B cell (primary cell): ENCODE measurements at regions not wholly inside any gene's neighbourhood (a gene's known extent, or its start where the extent isn't known, plus 50 kb on each side); places are given as distances from the start of the nearest gene placed in this dataset.

Source experiments
- ATAC-seq: fragments of 200-7000 bp; cut with Tn5 transposase; one replicate; pipeline ENCODE4 v1.10.0; 2021; ENCODE audit warnings: low read depth, mild to moderate bottlenecking, moderate number of reproducible peaks, moderate library complexity
- CTCF ChIA-PET: fragments of 350-600 bp; sonication (Branson Sonifier 250); formaldehyde crosslinking; loops from one replicate; lab custom pipeline; 2021; ENCODE audit warnings: antibody characterized with exemption, inconsistent platforms; lab: Charles Lee
- POLR2A ChIA-PET: fragments of 350-600 bp; sonication (Branson Sonifier 250); formaldehyde crosslinking; loops from one replicate; lab custom pipeline; 2021; ENCODE audit warnings: antibody characterized with exemption; lab: Charles Lee
- DNase-seq: peaks from one replicate; pipeline ENCODE4 v3.0.0; 2013
- H2AFZ ChIP-seq: 2 replicates; pipeline ENCODE4 v1.6.1; 2012; ENCODE audit warnings: mild to moderate bottlenecking, low read depth, low read length; ENCODE audit not compliant: insufficient read depth, poor library complexity, severe bottlenecking
- H3K27ac ChIP-seq, 2 donors: 1 replicate in 1 of 2; 2 replicates in 1 of 2; pipeline ENCODE4 v1.5.1; 2012 to 2013; ENCODE audit warnings: low read length in 2 of 2, mild to moderate bottlenecking in 2 of 2, moderate library complexity in 1 of 2
- H3K27me3 ChIP-seq, 4 experiments: fragments of 200-600 bp in 1 of 4; sonication (generic) in 1 of 4; replicated peaks in 1 of 4; 1 replicate in 2 of 4; 2 replicates in 2 of 4; pipeline versions ENCODE4 v1.6.1 to v1.7.0; 2013 to 2016; ENCODE audit warnings: low read length in 3 of 4, mild to moderate bottlenecking in 2 of 4, mixed read lengths in 1 of 4, moderate library complexity in 1 of 4; ENCODE audit not compliant: insufficient read depth in 4 of 4, control insufficient read depth in 3 of 4; ENCODE audit errors: control extremely low read depth in 1 of 4
- H3K36me3 ChIP-seq, 2 experiments: replicated peaks in 1 of 2; 1 replicate in 1 of 2; 2 replicates in 1 of 2; pipeline versions ENCODE4 v1.6.1 to v1.7.1; 2013; ENCODE audit warnings: low read length in 1 of 2; ENCODE audit not compliant: insufficient read depth in 2 of 2, control insufficient read depth in 1 of 2; ENCODE audit errors: control extremely low read depth in 1 of 2, extremely low read depth in 1 of 2
- H3K4me1 ChIP-seq, 2 donors: fragments of 200-600 bp in 1 of 2; sonication (generic) in 1 of 2; 1 replicate in 1 of 2; 2 replicates in 1 of 2; pipeline versions ENCODE4 v1.5.1 to v1.6.1; 2013 to 2017; ENCODE audit warnings: low read length in 2 of 2; ENCODE audit not compliant: control insufficient read depth in 2 of 2, insufficient read depth in 2 of 2
- H3K4me2 ChIP-seq: replicated peaks from 2 replicates; pipeline ENCODE3; 2012; ENCODE audit warnings: mild to moderate bottlenecking, low read depth, low read length; ENCODE audit not compliant: poor library complexity, severe bottlenecking
- H3K4me3 ChIP-seq, 5 experiments: fragments of 200-600 bp in 1 of 5; sonication (generic) in 1 of 5; 1 replicate in 3 of 5; 2 replicates in 2 of 5; pipeline versions ENCODE4 v1.5.1 to v1.7.0; 2011 to 2016; ENCODE audit warnings: low read length in 4 of 5, mild to moderate bottlenecking in 4 of 5, low read depth in 2 of 5, control low read depth in 1 of 5, moderate library complexity in 1 of 5; ENCODE audit not compliant: insufficient read depth in 1 of 5; ENCODE audit errors: control extremely low read depth in 1 of 5, extremely low read depth in 1 of 5
- H3K79me2 ChIP-seq: fragments of 200-600 bp; sonication (generic); one replicate; pipeline ENCODE4 v1.6.0; 2016; ENCODE audit warnings: low read length; ENCODE audit not compliant: control insufficient read depth, insufficient read depth
- H3K9ac ChIP-seq: fragments of 200-600 bp; sonication (generic); 2 replicates; pipeline ENCODE4 v1.6.1; 2017; ENCODE audit warnings: mild to moderate bottlenecking, low read length, moderate library complexity
- H3K9me3 ChIP-seq, 3 donors: one replicate each; pipeline versions ENCODE4 v1.6.1 to v1.7.1; 2013; ENCODE audit warnings: low read length in 2 of 3; ENCODE audit not compliant: control insufficient read depth in 2 of 3, insufficient read depth in 1 of 3; ENCODE audit errors: control extremely low read depth in 1 of 3
- H4K20me1 ChIP-seq: 2 replicates; pipeline ENCODE4 v1.6.0; 2012; ENCODE audit warnings: mild to moderate bottlenecking, low read length; ENCODE audit not compliant: insufficient read depth, control insufficient read depth, poor library complexity, severe bottlenecking
- H3K27ac Mint-ChIP-seq: one replicate; pipeline ENCODE4 v1.8.0; 2021; ENCODE audit warnings: mixed read lengths
- H3K27me3 Mint-ChIP-seq: one replicate; pipeline ENCODE4 v1.8.0; 2021; ENCODE audit warnings: mixed read lengths
- H3K4me1 Mint-ChIP-seq: one replicate; pipeline ENCODE4 v1.8.0; 2021; ENCODE audit warnings: mixed read lengths
- H3K4me3 Mint-ChIP-seq: one replicate; pipeline ENCODE4 v1.8.0; 2021; ENCODE audit warnings: mixed read lengths
- H3K9me3 Mint-ChIP-seq: one replicate; pipeline ENCODE4 v1.8.0; 2022; ENCODE audit warnings: mixed read lengths; ENCODE audit not compliant: insufficient read depth
- EZH2 ChIP-seq: IDR thresholded peaks from 2 replicates; pipeline ENCODE4 v1.6.1; 2012; ENCODE audit warnings: borderline replicate concordance, low read depth, mild to moderate bottlenecking, moderate library complexity, low read length; ENCODE audit not compliant: insufficient read depth, poor library complexity, severe bottlenecking
- WGBS: methylation state at CpG from one replicate; pipeline ENCODE4 v1.1.5; 2013; ENCODE audit warnings: missing lambda C conversion rate; ENCODE audit not compliant: insufficient coverage; 5-methylcytosine and 5-hydroxymethylcytosine counted together
- intact Hi-C: fragments of 100-400 bp; cut with micrococcal nuclease; formaldehyde crosslinking; loops from one replicate; pipeline ENCODE4 v1.10.0; 2022
- TF ChIP-seq, protein P1 (sequence below): fragments of 200-600 bp; IDR thresholded peaks from one replicate; pipeline ENCODE4 v1.8.0; 2022; ENCODE audit warnings: antibody characterized with exemption, mild to moderate bottlenecking

DNA sequence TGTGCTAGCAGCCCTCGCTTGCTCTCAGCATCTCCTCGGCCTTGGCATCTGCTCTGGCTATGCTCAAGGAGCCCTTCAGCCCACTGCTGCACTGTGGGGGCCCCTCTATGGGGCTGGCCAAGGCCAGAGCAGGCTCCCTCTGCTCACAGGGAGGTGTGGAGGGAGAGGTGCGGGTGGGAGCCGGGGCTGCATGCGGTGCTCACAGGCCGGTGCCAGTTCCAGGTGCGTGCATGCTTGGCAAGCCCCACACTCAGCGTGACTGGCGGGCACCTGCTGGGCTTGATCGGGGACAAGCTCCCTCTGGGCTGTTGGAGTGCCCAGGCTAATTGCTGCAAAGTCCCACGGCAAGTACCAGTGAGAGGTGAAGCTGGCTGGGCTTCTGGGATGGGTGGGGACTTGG lies 170.5 kb downstream of the TRIM36 start:
- Mint-ChIP-seq H3K4me3 (no peak overlapping the region), H3K9me3 (no peaks in the 10 kb centered on the region), H3K27ac (no peak overlapping the region), H3K4me1 (no peaks in the 10 kb centered on the region), H3K27me3 (no peaks in the 10 kb centered on the region)
- no peaks in the 10 kb centered on the region for H3K4me1 ChIP-seq
- peaks cover 0 to 4% (median 0%) of the 10 kb centered on the region in 3 donors for H3K9me3 ChIP-seq
- H3K4me3 ChIP-seq = no peak overlapping the region
- H3K27ac ChIP-seq = no peak overlapping the region
- no peaks in the 10 kb centered on the region for H3K36me3 ChIP-seq
- no peaks in the 10 kb centered on the region for H4K20me1 ChIP-seq
- TF ChIP-seq, protein P1, sequence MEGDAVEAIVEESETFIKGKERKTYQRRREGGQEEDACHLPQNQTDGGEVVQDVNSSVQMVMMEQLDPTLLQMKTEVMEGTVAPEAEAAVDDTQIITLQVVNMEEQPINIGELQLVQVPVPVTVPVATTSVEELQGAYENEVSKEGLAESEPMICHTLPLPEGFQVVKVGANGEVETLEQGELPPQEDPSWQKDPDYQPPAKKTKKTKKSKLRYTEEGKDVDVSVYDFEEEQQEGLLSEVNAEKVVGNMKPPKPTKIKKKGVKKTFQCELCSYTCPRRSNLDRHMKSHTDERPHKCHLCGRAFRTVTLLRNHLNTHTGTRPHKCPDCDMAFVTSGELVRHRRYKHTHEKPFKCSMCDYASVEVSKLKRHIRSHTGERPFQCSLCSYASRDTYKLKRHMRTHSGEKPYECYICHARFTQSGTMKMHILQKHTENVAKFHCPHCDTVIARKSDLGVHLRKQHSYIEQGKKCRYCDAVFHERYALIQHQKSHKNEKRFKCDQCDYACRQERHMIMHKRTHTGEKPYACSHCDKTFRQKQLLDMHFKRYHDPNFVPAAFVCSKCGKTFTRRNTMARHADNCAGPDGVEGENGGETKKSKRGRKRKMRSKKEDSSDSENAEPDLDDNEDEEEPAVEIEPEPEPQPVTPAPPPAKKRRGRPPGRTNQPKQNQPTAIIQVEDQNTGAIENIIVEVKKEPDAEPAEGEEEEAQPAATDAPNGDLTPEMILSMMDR = no peak
- TF ChIP-seq EZH2 = no peak
- POLR2A ChIA-PET = no interaction called here
- ATAC-seq = no peak
- CTCF ChIA-PET = no interaction called here
- DNase-seq = no peak
- no peaks in the 10 kb centered on the region for H3K27me3 ChIP-seq
- H3K79me2 ChIP-seq = no peaks in the 10 kb centered on the region
- H3K9ac ChIP-seq = no peak overlapping the region
- no peak overlapping the region for H3K4me2 ChIP-seq
- H2AFZ ChIP-seq = no peak overlapping the region
- intact Hi-C loops = no loop called here
- 97% methylated on average over 9 of the region's 11 CpGs for WGBS

DNA sequence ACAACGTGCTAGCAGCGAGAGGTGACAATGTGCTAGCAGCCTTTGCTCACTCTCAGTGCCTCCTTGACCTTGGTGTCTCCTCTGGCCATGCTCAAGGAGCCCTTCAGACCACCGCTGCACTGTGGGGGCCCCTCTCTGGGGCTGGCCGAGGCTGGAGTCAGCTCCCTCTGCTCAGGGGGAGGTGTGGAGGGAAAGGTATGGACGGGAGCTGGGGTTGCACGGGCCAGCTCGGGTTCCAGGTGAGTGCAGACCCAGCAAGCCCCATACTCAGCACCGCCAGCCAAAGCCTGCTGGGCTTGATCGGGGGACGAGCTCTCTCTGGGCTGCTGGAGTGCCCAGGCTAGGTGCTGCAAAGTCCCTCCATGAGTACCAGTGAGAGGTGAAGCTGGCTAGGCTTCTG lies 180.2 kb downstream of the TRIM36 start:
- Histone ChIP-seq H3K27me3 (no peaks in the 10 kb centered on the region), H3K79me2 (no peaks in the 10 kb centered on the region), H3K9ac (no peak overlapping the region), H3K36me3 (no peaks in the 10 kb centered on the region), H3K4me3 (no peak overlapping the region), H4K20me1 (no peaks in the 10 kb centered on the region), H3K4me1 (no peaks in the 10 kb centered on the region), H3K4me2 (no peak overlapping the region), H2AFZ (no peak overlapping the region), H3K9me3 (peaks cover 0 to 5% (median 0%) of the 10 kb centered on the region in 3 donors), H3K27ac (no peak overlapping the region)
- ATAC-seq (no peak), DNase-seq (no peak)
- WGBS = 77% methylated on average over 5 of the region's 10 CpGs
- POLR2A ChIA-PET = no interaction called here
- Mint-ChIP-seq H3K27me3 (no peaks in the 10 kb centered on the region), H3K9me3 (no peaks in the 10 kb centered on the region), H3K4me1 (no peaks in the 10 kb centered on the region), H3K27ac (no peak overlapping the region), H3K4me3 (no peak overlapping the region)
- CTCF ChIA-PET = no interaction called here
- TF ChIP-seq, protein P1 = no peak
- no peak for TF ChIP-seq EZH2
- intact Hi-C loops = no loop called here
